Right renal cortex interstitium (tissue), 3 donors: ENCODE measurements at regions not wholly inside any gene's neighbourhood (a gene's known extent, or its start where the extent isn't known, plus 50 kb on each side); places are given as distances from the start of the nearest gene placed in this dataset.
A peak's percentile ranks its signal among the peaks of the same experiment; 100 is the strongest.
"Not testable (repeated sequence)": the region's sequence is repeated elsewhere in the genome, so short reads cannot be mapped to it uniquely, and the experiment has no call there.

Experiments used
- DNase-seq, 3 donors: peaks; one replicate each; pipeline ENCODE4 v3.0.0-alpha.2; 2013; ENCODE audit warnings: low read depth in 3 of 3, low spot score in 2 of 3

DNA sequence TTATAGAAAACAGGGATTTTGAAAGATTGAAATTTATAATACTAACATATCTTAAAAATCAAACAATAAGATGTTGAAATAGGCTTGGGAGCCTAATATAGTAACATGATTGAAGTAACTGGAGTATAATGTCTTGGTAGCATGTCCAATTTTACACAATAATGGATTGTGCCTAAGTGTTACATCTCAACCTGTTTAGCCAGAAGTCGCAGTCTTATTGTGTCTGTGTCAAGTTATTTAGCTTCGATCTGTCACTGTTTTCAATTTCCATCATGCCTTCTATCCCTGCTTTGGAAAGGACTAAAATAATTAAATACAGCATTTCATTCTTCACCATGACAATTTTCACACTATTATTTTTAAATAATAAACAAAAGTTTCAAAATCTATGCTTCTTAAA is 1352.2 kb downstream of the SI start:
- DNase-seq, result no peak

DNA sequence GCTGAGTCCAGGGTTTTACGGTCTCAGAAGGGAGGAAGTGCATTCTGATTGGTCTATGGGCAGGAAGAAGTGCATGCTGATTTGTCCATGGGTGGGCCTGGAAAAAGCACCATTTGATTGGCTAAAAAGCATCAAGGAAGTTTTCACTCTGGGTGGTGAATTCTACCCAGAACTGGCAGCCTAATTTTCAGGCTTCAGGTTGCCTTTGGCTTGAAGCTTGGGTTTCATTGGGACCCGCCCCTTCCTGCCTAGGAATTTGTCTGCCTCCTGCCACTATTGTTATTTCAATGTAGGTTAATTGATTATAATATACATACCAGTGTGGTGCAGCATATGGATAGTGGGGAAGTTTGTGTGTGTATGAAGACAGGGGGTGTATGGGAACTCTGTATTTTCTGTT is 1355.9 kb downstream of the SI start:
- no peak for DNase-seq

DNA sequence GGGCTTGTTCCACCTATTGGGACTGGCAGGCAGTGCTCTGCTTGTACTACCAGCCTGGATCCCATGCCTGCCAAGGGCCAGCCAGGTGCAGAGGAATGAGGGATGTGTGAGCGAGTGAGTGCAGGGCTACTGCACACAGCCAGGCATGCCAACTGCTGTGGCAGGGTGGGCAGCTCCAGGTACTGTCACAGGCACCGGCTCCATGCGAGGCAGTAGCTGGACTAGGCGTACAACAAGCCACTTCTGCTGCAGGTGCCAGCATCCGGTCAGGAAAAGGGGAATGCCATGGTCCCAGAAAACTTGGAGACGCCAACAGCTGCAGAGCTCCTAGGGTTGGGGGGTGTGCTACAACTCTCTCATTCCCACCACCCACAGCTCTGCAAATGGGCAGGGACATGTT is 1356.7 kb downstream of the SI start:
- DNase-seq, result no peak

DNA sequence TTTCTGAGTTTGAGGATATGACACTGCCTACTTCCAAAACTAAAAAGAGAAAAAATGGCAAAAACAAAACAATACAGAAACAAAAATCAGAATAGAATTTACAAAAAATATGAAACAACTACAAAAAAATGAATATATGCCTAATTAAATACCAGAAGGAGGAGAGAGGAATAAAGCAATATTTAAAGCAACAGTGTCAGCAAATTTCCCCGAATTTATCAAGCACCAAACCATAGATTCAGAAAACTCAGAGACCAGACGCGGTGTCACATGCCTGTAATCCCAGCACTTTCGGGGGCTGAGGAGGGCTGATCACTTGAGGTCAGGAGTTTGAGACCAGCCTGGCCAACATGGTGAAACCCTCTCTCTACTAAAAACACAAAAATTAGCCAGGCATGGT is 1360.9 kb downstream of the SI start:
- DNase-seq, result no peak

DNA sequence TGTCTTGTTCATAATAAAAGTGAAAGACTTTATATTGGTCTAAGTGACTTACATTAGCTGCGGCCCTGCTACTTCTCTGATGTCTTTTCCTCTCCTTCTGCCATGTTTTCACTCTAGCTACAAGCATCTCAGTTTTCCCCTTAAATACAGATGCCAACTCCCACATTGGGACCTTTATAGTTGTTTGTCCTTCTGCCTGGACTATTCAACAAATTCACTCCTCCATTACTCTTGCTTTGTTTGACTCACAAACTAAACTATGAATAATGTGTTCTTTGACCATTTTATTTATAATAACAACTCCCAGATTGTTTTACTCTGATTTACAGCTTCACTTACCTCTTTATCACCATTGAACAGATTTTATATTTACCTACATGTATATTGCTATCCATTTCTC is 1369.9 kb downstream of the SI start:
- no peak for DNase-seq

DNA sequence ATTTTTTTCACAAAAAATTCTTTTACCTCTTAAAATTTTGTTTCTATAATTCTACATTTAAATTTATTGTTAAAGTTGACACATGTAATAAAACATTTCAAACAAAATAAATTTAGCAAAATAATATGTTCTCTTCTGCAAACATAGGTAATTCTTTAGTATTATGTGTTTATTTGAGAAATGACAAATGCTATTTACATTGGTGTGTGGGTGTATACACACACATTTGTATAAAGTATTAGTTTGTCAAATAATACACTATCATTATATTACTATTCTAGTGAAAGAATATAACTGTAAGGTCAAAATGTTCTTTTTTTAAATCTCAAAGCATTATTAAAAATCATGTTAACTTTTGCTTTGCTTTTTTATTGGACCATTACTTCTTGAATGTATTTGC is 1370.6 kb downstream of the SI start:
- DNase-seq, result no peak

DNA sequence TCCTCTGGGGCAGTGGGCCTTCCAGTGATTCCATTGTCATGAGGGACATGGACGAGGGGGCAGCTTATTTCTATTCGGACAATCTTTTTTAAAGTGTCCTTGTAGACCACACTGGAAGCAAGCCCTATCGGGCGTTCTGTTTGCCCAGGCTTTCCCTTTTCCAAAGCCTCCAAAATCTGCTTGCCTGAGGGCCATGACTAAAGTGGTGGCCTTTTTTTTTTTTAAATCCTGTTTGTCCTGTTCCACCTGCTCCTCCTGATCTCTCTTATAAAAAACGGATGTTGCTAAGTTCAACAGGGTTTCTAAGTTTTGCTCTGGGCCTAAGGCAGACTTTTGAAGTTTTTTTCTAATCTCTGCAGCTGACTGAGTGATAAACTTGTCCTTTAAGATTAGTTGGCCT is 1380.1 kb downstream of the SI start:
- not testable (repeated sequence) for DNase-seq

DNA sequence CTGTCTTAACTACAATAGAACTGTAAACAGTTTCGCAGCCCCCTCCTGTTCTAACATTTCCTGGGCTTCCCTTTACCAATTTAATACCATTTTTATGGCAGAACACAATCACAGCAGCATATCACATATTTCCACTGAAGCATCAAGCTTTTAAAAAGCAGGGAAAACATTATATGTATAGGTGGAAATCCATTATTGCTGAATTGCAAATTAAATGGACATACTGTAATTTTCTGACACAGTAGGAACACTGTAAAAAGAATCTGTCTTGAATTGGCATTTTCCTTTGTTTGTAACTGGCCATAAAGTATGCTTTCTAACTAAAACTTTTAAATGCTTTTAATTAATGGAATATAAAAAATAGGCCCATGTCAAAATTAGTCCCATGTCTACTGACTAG is 1385.8 kb downstream of the SI start:
- no peak for DNase-seq

DNA sequence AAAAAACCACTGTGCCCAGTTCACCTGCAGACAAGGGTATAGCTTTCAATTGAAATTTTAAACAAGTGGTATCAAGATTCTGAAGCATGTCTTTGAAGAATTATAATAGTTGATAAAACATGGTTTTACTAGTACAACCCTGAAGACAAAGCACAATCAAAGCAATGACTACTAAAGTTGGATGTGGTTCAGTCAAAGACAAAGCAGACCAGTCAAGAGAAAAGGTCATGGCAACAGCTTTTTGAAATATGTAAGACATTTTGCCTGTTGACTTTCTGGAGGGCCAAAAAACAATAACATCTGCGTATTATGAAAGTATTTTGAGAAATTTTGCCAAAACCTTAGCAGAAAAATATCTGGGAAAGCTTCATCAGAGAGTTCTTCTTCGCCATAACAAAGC is 1393.6 kb downstream of the SI start:
- DNase-seq, result no peak

DNA sequence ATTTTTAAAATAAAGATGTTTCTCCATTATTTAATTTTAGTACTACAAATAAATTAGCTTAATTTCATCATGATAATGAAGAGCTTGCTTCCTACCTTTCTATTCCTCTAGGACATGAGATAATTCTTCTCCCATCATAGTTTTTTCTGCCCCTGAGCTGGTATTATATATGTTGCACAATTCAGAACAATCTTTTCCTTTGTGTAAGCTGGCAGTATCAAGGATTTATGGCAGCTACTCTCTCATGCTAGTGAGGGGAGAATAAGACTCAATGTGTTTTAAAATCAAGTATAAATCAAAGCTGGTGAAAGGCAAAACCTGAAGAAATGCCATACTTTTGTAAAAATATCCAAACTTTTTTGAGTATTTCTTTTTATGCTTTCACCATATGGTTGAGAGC is 1405.3 kb downstream of the SI start:
- DNase-seq, result no peak

DNA sequence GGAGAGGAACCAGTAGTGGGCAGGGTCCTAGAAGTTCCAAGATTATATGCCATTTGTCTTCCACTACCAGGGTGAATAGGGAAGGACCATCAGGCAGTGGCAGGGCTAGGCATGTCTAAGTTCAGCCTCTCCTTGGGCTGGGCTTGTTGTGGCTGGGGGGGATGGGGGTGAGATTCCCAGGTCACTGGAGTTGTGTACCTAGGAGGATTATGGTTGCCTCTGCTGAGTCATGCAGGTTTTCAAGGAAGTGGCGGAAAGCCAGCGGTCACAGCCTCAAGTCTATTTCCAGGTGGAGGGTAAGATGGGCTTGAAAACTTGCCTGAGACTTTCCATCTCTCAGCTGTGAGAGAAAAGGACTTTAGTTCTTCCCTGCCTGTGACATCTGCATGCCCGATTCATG is 1407.1 kb downstream of the SI start:
- no peak for DNase-seq

DNA sequence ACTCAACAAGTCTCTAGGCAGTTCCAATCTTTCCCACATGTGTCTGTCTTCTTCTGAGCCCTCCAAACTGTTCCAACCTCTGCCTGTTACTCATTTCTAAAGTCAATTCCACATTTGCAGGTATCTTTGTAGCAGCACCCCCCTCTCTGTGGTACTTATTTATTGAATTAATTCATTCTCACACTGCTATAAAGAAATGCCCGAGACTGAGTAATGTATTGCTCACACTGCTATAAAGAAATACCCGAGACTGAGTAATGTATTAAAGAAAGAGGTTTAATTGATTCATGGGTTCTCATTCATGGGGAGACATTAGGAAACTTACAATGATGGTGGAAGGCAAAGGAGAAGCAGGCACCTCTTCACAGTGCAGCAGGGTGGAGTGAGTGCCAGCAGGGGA is 1413.8 kb downstream of the SI start:
- DNase-seq, result no peak

DNA sequence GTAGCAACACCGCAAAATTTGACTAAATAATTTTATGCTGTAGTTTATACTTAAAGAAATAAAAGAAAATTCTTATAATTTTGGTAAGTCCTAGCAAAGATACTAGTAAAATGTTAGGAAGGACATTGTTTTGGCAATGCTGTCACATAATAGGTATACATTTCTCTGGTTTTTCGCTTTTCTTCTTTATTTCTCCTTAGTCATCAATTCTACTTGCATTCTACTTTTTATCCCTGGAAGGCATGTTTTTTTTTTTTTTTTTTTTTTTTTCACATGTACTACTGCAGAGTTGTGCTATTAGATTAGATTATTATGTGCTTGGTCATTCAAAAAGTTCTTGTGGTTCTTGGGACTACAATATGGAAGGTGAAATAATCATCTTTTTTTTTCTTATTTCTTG is 1421.2 kb downstream of the SI start:
- DNase-seq, result no peak

DNA sequence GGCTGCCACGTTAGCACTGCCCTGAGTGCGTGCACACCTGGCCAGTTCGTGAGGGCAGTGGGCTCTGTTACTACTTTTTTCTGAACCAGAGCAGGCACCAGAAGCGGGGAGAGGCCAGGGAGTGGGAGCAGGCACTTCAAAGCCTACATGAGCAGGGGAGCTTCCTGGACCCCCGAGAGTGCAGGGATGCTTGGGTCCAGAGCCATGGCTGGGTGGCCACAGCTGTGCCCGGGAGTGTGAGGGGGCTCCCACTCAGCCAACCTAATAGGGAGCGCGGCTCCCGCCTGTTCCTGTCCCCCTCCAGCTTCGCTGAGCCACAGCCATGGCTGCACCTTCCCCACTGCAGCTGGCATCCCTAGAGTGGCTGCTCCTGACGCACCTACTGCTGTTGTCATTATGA is 1423.3 kb downstream of the SI start:
- DNase-seq, result no peak

DNA sequence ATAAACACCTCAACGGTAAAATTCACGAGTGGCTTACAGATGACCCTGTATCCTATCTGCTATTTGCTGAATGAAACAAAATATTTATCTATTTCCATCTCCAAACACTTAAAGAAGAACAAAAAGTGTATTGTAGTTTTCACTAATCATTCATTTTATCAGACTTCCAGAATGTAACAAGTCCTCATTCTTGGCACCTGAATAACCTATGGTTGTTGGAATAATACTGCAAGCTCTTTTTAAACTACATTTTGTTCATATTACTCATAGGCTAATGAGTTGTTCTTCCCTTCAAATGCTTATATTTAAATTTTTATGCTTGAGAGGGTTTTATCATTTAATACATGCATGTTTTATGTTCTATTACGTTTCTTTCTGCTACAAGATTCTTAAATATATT is 1434.1 kb downstream of the SI start:
- DNase-seq, result no peak

DNA sequence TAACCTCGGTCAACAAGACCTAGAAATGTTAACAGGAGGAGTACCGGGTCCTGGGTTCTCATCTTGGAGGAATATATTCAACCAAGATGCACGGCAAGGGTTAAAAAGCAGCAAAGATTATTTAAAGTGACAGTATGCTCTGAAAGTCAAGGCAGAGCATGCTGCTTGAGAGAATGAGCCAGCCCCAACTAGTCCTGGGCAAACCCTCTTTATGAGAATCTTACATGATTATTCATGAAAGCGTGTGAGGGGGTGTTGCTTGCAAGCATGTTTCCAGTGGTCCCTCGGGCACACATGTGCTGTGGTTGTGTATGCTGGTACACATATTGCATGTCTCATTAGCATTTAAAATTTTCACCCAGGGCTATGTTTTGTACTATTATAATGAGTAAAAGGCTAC is 1445.6 kb downstream of the SI start:
- no peak for DNase-seq

DNA sequence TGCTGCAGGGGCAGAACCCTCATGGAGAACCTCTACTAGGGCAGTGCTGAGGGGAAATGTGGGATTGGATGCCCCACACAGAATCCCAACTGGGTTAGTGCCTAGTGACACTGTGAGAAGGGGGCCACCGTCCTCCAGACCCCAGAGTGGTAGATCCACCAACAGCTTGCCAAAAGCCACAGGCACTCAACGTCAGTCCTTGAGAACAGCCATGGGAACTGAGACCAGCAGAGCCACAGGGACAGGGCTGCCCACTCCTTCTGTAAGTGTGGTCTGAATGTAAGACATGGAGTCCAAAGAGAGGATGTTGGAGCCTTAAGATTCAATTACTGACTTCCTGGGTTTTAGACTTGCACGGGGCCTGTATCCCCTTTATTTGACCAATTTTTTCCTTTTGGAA is 1451.5 kb downstream of the SI start:
- no peak for DNase-seq

DNA sequence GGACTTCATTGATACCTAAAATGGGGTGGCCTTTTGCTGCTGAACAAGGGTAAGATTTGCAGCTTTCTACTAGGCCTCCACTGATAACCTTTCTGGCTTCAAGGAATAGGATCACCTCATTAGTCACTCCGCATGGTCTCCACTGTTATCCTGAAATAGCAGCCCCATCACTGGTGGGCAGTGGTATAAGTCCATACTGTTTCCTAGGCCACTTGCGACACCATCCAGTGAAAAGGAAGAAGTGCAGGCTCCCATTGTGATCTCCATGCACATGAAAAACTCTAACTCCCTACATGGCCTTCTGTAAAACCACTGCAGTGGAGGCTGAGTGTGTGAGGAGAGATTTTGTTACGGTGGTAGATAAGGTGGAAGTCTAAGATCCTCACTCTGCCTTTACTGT is 1455.9 kb downstream of the SI start:
- peak in 1 of 3 donors; percentile 4 for DNase-seq

DNA sequence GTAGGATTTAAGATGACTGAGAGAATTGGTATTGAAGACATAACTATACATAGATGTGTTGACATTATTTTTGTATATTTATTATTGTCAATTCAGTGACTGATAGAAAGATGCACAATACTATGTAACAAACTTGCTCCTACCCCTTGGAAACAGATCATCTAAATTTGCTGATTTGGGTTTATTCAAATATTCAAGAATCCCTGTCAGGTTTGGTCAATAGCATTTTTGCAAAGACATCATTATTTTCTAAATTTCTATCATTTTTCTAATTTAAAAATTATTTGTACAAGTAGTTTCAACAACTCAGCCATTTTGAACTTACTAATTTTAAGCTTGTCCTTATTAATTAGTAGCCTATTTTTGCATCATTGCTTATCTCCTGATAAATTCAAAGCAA is 1463.4 kb downstream of the SI start:
- no peak for DNase-seq

DNA sequence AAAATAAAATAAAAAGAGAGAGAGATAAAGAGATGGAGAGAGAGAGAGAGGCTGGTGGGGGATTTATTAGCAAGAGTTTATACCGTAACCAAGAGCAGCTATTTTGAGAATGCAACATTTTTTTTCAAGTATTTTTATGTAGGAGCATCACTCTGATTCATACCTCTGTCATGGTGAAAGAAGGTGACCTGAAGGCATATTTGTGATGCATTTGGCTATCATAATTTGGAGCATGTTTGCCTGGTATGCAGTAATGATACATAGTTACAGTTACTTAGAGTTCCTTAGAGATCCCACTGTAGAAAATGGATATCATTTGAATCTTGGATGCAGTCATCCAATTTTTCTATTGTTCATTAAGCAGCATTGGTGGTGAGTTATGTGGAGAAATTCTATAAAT is 1472.4 kb downstream of the SI start:
- DNase-seq, result no peak

DNA sequence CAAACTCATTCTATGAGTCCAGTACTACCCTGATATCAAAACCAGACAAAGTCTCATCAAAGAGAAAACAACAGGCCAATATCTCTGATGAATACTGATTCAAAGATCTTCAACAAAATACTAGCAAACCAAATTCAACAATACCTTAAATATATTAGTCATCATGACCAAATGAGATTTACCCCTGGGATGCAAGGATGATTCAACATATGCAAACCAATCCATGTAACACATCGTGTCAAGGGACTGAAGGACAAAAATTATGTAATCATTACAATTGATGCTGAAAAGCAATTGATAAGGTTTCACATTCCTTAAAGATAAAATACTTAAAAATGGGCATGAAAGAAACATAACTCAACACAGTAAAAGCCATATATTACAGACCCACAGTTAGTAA is 1476.9 kb downstream of the SI start:
- DNase-seq, result no peak

DNA sequence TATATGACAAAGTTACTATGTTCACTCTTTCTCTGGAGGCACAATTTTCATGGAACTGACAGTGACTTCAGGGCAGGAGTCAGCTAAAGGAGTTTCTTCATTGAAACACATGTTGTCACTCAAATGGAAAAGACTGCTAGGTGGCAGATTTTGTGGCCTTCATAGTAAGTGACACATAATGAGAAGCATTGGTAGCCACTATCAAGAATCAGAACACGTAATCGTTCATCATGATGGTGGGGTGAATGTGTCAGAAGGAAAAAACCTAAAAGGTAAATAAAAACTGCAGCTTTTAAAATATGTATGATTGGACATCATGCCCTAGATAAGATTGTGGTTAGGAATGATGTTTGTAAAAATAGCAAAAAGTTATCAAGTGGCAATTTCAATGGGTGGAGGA is 1491.0 kb downstream of the SI start:
- no peak for DNase-seq

DNA sequence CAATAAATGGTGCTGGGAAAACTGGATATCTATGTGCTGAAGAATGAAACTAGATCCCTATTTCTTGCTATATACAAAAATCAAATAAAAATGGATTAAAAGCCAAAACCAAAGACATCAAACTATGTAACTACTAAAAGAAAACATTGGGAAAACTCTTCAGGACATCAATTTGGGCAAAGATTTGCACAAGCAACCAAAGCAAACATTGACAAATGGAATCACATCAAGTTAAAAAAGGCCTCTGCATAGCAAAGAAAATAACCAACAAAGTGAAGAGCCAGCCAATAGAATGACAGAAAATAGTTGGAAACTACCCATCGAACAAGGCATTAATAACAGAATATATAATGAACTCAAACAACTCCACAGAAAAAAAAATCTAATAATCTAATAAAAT is 1495.3 kb downstream of the SI start:
- no peak for DNase-seq

DNA sequence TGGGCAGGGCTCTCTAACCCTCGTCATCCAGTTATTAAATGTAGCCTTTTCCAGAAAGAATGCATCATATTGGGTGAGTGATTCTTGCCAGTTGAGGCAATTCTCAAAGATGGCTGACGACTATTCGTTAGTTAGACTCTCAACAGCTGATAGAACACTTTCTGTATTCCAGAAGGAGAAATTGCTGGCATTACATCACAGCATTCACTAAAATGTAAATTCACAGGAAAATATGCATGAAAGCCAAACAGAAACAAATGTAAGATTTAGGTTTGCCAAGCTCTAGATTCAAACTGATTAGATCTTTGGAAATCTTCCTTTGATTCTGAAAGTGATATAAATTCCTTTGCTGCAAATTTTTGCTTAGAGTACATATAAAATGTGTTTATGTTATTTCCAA is 1501.0 kb downstream of the SI start:
- DNase-seq, result no peak
